NCI-H128 (cell line): ENCODE measurements at regions not wholly inside any gene's neighbourhood (a gene's known extent, or its start where the extent isn't known, plus 50 kb on each side); places are given as distances from the start of the nearest gene placed in this dataset.
"Not testable (repeated sequence)": the region's sequence is repeated elsewhere in the genome, so short reads cannot be mapped to it uniquely, and the experiment has no call there.

ENCODE experiments used
- DNase-seq: peaks from one replicate; lab custom pipeline; 2025; ENCODE audit not compliant: unreplicated experiment; lab: John Stamatoyannopoulos, UW

- DNase-seq, result no peak
Measured at GRCh38 chr14:84288781-84289180, 1241.2 kb upstream of the FLRT2 start.

GRCh38 chr14:84298663-84299195 lies 1231.2 kb upstream of the FLRT2 start:
- DNase-seq, result no peak

- DNase-seq, result no peak
Measured at GRCh38 chr14:84303140-84303539, 1226.8 kb upstream of the FLRT2 start.

GRCh38 chr14:84312551-84312950 lies 1217.4 kb upstream of the FLRT2 start:
- no peak for DNase-seq

GRCh38 chr14:84323450-84323849 lies 1206.5 kb upstream of the FLRT2 start:
- no peak for DNase-seq

GRCh38 chr14:84323978-84324377 lies 1206.0 kb upstream of the FLRT2 start:
- DNase-seq, result no peak

- no peak for DNase-seq
Measured at GRCh38 chr14:84336433-84336832, 1193.5 kb upstream of the FLRT2 start.

GRCh38 chr14:84340938-84341337 lies 1189.0 kb upstream of the FLRT2 start:
- no peak for DNase-seq

- DNase-seq, result not testable (repeated sequence)
Measured at GRCh38 chr14:84341867-84342266, 1188.1 kb upstream of the FLRT2 start.

- no peak for DNase-seq
Measured at GRCh38 chr14:84343656-84344055, 1186.3 kb upstream of the FLRT2 start.

- DNase-seq, result no peak
Measured at GRCh38 chr14:84351646-84352045, 1178.3 kb upstream of the FLRT2 start.

- DNase-seq, result no peak
Measured at GRCh38 chr14:84361476-84361875, 1168.5 kb upstream of the FLRT2 start.

GRCh38 chr14:84375235-84375634 lies 1154.7 kb upstream of the FLRT2 start:
- no peak for DNase-seq

GRCh38 chr14:84390010-84390409 lies 1139.9 kb upstream of the FLRT2 start:
- no peak for DNase-seq

- no peak for DNase-seq
Measured at GRCh38 chr14:84397631-84398030, 1132.3 kb upstream of the FLRT2 start.

GRCh38 chr14:84399296-84399910 lies 1130.5 kb upstream of the FLRT2 start:
- no peak for DNase-seq

- DNase-seq, result no peak
Measured at GRCh38 chr14:84401631-84402030, 1128.3 kb upstream of the FLRT2 start.

- no peak for DNase-seq
Measured at GRCh38 chr14:84403585-84403984, 1126.4 kb upstream of the FLRT2 start.

- no peak for DNase-seq
Measured at GRCh38 chr14:84404246-84404645, 1125.7 kb upstream of the FLRT2 start.

- no peak for DNase-seq
Measured at GRCh38 chr14:84409435-84409834, 1120.5 kb upstream of the FLRT2 start.

- no peak for DNase-seq
Measured at GRCh38 chr14:84410344-84410743, 1119.6 kb upstream of the FLRT2 start.

GRCh38 chr14:84420221-84420620 lies 1109.7 kb upstream of the FLRT2 start:
- no peak for DNase-seq

GRCh38 chr14:84421621-84422020 lies 1108.3 kb upstream of the FLRT2 start:
- DNase-seq, result no peak
